Mucosa of descending colon (tissue), 3 donors: ENCODE measurements at regions not wholly inside any gene's neighbourhood (a gene's known extent, or its start where the extent isn't known, plus 50 kb on each side); places are given as distances from the start of the nearest gene placed in this dataset.

ENCODE experiments used
- ATAC-seq: fragments of 200-7000 bp; cut with Tn5 transposase; one replicate; pipeline ENCODE4 v1.9.1; 2020; ENCODE audit warnings: mild to moderate bottlenecking, moderate library complexity
- DNase-seq, 3 donors: peaks; one replicate each; pipeline ENCODE4 v3.0.0-alpha.2; 2020
- H3K36me3 ChIP-seq: fragments of 200-600 bp; one replicate; pipeline ENCODE4 v1.8.0; 2021; ENCODE audit warnings: low read depth, mild to moderate bottlenecking
- H3K4me1 ChIP-seq: fragments of 200-600 bp; one replicate; pipeline ENCODE4 v1.8.0; 2021; ENCODE audit warnings: low read depth, mild to moderate bottlenecking
- H3K4me3 ChIP-seq: fragments of 200-600 bp; one replicate; pipeline ENCODE4 v1.8.0; 2021; ENCODE audit warnings: mild to moderate bottlenecking
- H3K9me3 ChIP-seq: fragments of 200-600 bp; one replicate; pipeline ENCODE4 v1.8.0; 2021; ENCODE audit warnings: mild to moderate bottlenecking
- intact Hi-C, 2 donors: fragments of 100-400 bp; cut with DNase I in 1 of 2; cut with micrococcal nuclease in 1 of 2; formaldehyde crosslinking; loops; one replicate each; pipeline versions ENCODE4 v1.11.0 to v1.11.1; 2022; cut with DNase I, micrococcal nuclease
- TF ChIP-seq, protein P1 (sequence below): fragments of 200-600 bp; IDR thresholded peaks from one replicate; pipeline ENCODE4 v1.8.0; 2022; ENCODE audit warnings: antibody characterized with exemption, mild to moderate bottlenecking
- donor health status: DM: no; HTN: no; CAD: no; lungs with moderate emphysema.
- donor health status: DM: no; HTN: no; CAD: no.
- donor health status: DM: no; HTN: yes; CAD: no.

DNA sequence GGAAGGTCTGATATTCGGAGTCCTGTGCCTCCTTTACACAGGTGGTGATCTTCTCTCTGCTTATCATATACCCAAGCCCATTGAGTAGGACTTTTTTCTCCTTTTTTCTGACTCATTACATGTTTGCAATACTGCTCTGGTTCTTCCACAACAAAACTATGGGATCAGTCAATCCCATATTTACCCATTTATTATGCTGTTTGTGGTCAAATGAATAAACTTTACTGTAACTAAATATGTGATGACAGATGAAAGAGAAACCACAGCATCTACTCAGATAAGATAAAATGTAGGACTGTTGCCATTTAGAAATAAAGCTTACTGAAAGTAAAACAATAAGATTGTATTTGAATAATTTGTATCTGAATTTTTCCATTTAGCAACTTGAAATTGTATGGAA, 958.7 kb upstream of the FAT3 start:
- TF ChIP-seq, protein P1, sequence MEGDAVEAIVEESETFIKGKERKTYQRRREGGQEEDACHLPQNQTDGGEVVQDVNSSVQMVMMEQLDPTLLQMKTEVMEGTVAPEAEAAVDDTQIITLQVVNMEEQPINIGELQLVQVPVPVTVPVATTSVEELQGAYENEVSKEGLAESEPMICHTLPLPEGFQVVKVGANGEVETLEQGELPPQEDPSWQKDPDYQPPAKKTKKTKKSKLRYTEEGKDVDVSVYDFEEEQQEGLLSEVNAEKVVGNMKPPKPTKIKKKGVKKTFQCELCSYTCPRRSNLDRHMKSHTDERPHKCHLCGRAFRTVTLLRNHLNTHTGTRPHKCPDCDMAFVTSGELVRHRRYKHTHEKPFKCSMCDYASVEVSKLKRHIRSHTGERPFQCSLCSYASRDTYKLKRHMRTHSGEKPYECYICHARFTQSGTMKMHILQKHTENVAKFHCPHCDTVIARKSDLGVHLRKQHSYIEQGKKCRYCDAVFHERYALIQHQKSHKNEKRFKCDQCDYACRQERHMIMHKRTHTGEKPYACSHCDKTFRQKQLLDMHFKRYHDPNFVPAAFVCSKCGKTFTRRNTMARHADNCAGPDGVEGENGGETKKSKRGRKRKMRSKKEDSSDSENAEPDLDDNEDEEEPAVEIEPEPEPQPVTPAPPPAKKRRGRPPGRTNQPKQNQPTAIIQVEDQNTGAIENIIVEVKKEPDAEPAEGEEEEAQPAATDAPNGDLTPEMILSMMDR = no peak
- H3K36me3 ChIP-seq = no peaks in the 10 kb centered on the region
- no peak overlapping the region for H3K4me3 ChIP-seq
- no peaks in the 10 kb centered on the region for H3K9me3 ChIP-seq
- DNase-seq = no peak
- ATAC-seq = no peak
- no peaks in the 10 kb centered on the region for H3K4me1 ChIP-seq
- intact Hi-C loops = no loop called here

DNA sequence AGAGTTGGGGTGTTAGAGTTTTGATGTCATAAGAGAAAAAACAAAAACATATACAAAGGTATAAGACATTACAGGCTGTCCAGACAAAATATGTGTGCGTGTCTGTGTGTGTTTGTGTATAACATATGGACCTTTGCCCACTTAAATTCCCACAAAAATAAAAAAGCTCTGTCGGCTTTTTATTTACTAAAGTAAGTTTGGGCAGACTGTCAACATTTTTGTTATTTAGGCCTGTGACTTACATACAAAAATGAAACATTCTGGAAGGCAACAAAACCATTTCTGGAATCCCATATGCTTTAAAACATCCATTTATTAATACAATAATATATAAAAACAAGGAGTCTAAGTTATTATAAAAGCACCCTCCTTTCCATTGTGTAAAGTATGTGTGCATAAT, 960.1 kb upstream of the FAT3 start:
- intact Hi-C loops = no loop called here
- DNase-seq (no peak), ATAC-seq (no peak)
- no peak overlapping the region for H3K4me3 ChIP-seq
- no peaks in the 10 kb centered on the region for H3K4me1 ChIP-seq
- no peaks in the 10 kb centered on the region for H3K36me3 ChIP-seq
- TF ChIP-seq, protein P1 = no peak
- no peaks in the 10 kb centered on the region for H3K9me3 ChIP-seq

DNA sequence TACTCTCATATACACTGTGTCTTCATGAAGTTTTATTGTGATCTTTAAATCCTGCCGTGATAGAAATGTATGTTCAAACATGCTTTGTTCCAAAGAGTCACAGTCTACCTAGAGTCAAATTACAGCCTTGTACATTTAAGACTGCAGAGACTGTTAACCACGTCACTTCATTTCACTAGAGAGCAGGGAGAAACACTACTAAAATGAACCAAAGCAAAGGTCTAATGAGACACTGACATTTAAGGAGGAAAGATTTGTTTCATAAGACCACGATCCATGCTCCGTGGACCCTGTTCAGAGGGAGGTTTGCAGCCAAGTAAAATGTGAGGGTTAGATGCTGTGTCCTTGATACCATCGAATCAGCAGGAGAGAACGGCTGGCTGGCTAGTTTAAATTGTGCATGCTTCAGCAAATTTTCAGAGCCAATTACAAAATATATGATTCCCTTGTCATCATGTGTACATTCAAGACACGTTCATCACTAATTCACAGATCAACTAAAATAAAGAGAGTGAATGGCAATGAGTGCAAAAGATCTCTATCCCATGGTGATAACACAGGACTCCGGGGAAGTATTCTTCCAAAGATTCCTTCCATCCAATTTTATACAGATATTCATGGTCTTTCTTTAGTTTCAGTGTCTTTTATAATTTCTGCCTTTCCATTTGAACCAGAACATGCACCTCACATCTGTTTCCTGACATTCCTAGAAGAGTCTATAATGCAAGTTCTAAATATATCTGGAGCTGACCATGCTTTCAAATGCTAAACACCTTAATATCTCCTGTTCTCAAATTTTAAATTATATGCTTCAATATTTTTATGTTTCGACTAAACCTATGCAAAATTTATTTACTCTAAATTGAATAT, 960.9 kb upstream of the FAT3 start:
- DNase-seq (no peak), ATAC-seq (no peak)
- TF ChIP-seq, protein P1 = no peak
- no peak overlapping the region for H3K4me3 ChIP-seq
- intact Hi-C loops = no loop called here
- no peaks in the 10 kb centered on the region for H3K9me3 ChIP-seq
- no peaks in the 10 kb centered on the region for H3K36me3 ChIP-seq
- no peaks in the 10 kb centered on the region for H3K4me1 ChIP-seq

DNA sequence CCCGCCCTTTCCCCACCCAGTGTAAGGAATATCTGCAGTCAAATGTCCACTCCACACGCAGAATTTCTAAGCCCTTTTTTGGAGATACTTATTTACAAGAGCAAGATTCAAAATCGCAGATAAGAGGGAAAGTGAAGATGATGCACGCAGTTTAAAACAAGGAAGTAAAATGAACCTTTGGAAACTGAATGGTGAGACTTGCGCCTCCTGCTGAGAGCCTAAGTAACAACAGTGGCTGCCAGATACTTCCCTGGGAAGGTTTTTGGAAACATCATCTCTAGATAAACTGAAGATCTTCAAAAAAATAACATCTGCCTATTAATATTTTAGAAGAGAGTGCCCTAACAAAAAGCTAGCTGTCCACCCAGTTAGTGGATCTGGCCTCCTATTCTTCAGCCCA, 963.1 kb upstream of the FAT3 start:
- TF ChIP-seq, protein P1 = no peak
- intact Hi-C loops = no loop called here
- Histone ChIP-seq H3K4me3 (no peak overlapping the region), H3K9me3 (no peaks in the 10 kb centered on the region), H3K4me1 (no peaks in the 10 kb centered on the region), H3K36me3 (no peaks in the 10 kb centered on the region)
- ATAC-seq (no peak), DNase-seq (no peak)

DNA sequence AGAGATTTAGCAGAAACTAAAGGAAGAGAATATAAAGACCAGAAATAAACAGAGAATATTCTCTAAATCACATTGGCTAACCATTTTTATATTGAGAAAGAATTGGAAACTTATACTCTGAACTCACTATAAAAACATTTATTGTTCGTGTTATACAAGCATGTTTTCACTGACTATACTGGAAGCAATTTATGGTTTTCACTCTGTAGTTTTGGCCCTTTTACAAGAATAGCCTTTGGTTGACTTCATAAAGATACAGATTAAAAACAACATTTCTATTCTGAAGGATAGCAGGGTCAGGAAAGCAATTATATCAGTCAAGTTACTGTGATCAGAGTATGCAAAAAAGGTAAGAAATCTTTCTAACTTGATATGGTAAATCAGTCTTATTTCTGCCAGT, 965.7 kb upstream of the FAT3 start:
- Histone ChIP-seq H3K4me3 (no peak overlapping the region), H3K4me1 (no peaks in the 10 kb centered on the region), H3K36me3 (no peaks in the 10 kb centered on the region), H3K9me3 (no peaks in the 10 kb centered on the region)
- DNase-seq (no peak), ATAC-seq (no peak)
- intact Hi-C loops = no loop called here
- TF ChIP-seq, protein P1 = no peak
